Activated B cell treated with CpG ODN at 0.5 μM for 24 hours (primary cell): ENCODE measurements at regions not wholly inside any gene's neighbourhood (a gene's known extent, or its start where the extent isn't known, plus 50 kb on each side); places are given as distances from the start of the nearest gene placed in this dataset.

Experiments used
- ATAC-seq: fragments of 200-7000 bp; cut with Tn5 transposase; one replicate; pipeline ENCODE4 v1.10.0; 2021; ENCODE audit warnings: low read depth, mild to moderate bottlenecking, moderate library complexity
- CTCF ChIA-PET: fragments of 350-600 bp; sonication (Branson Sonifier 250); formaldehyde crosslinking; loops from one replicate; lab custom pipeline; 2021; ENCODE audit warnings: antibody characterized with exemption; lab: Charles Lee
- POLR2A ChIA-PET: fragments of 350-600 bp; sonication (Branson Sonifier 250); formaldehyde crosslinking; loops from one replicate; lab custom pipeline; 2021; ENCODE audit warnings: antibody characterized with exemption; lab: Charles Lee
- DNase-seq: peaks from one replicate; pipeline ENCODE4 v3.0.0; 2022
- H3K27ac Mint-ChIP-seq: one replicate; pipeline ENCODE4 v1.8.0; 2020; ENCODE audit warnings: mixed read lengths
- H3K27me3 Mint-ChIP-seq: one replicate; pipeline ENCODE4 v1.8.0; 2021; ENCODE audit warnings: mixed read lengths
- H3K36me3 Mint-ChIP-seq: one replicate; pipeline ENCODE4 v1.8.0; 2021; ENCODE audit warnings: low read depth, mixed read lengths
- H3K4me1 Mint-ChIP-seq: one replicate; pipeline ENCODE4 v1.8.0; 2021; ENCODE audit warnings: mixed read lengths
- H3K4me3 Mint-ChIP-seq: one replicate; pipeline ENCODE4 v1.8.0; 2020; ENCODE audit warnings: mild to moderate bottlenecking, mixed read lengths
- H3K9me3 Mint-ChIP-seq: one replicate; pipeline ENCODE4 v1.8.0; 2020; ENCODE audit warnings: mixed read lengths
- intact Hi-C: fragments of 100-400 bp; cut with micrococcal nuclease; formaldehyde crosslinking; loops from one replicate; pipeline ENCODE4 v1.15.1; 2024
- TF ChIP-seq, protein P1 (sequence below): fragments of 200-600 bp; IDR thresholded peaks from one replicate; pipeline ENCODE4 v1.8.0; 2022; ENCODE audit warnings: antibody characterized with exemption, mild to moderate bottlenecking

DNA sequence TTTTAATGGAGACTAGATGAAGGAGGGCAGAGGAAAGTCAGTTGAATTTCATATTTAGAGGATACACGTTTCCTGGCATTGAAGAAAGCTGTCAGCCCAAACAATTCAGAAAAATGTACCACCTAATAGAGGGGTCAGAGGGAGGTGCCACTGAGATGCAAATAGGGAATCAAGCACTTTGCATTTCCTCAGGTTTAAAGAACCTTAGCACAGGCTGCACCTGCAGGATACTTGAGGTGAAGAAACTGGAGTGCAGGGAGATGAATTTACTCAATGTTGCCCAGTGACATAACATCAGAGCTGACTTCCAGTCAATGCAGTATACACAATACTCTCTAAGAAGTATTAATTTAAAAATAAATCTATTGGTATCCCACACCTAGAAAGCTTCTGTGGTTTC is 67.0 kb upstream of the MAST4 start:
- Mint-ChIP-seq H3K27me3 (no peaks in the 10 kb centered on the region), H3K4me3 (no peak overlapping the region), H3K27ac (no peak overlapping the region), H3K36me3 (no peaks in the 10 kb centered on the region), H3K9me3 (no peaks in the 10 kb centered on the region), H3K4me1 (peaks cover 5% of the 10 kb centered on the region)
- intact Hi-C loops, result no loop called here
- DNase-seq (no peak), ATAC-seq (no peak)
- TF ChIP-seq, protein P1, sequence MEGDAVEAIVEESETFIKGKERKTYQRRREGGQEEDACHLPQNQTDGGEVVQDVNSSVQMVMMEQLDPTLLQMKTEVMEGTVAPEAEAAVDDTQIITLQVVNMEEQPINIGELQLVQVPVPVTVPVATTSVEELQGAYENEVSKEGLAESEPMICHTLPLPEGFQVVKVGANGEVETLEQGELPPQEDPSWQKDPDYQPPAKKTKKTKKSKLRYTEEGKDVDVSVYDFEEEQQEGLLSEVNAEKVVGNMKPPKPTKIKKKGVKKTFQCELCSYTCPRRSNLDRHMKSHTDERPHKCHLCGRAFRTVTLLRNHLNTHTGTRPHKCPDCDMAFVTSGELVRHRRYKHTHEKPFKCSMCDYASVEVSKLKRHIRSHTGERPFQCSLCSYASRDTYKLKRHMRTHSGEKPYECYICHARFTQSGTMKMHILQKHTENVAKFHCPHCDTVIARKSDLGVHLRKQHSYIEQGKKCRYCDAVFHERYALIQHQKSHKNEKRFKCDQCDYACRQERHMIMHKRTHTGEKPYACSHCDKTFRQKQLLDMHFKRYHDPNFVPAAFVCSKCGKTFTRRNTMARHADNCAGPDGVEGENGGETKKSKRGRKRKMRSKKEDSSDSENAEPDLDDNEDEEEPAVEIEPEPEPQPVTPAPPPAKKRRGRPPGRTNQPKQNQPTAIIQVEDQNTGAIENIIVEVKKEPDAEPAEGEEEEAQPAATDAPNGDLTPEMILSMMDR, result no peak
- POLR2A ChIA-PET, result interaction anchor here (0.9 kb wide), 1 partner anchor 12 kb away, joined by 3 read pairs; no protein-coding TSS in a partner anchor
- CTCF ChIA-PET, result interaction anchor here (1.0 kb wide), 1 partner anchor 222 kb away, joined by 4 read pairs; no protein-coding TSS in a partner anchor

DNA sequence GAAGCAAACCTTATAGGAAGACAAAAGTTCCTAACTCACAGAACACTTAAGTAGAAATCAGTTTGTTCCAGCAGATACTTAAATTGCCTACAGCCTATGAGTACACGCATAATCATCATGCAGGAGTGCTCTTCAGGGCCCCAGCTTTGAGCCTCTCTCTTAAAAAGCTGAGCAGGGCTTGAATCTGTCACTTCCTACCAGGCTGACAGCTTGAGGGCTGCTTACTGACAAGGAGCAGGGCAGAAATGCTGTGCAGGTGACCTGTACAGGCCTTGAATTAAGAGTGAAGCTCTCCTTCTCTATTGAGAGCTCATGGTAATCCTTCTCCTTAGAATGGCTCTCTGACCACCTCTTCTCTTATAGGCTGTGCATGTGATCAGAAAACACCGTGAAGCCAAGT is 66.5 kb upstream of the MAST4 start:
- ATAC-seq (no peak), DNase-seq (no peak)
- H3K27me3 Mint-ChIP-seq, result no peaks in the 10 kb centered on the region
- H3K4me3 Mint-ChIP-seq, result no peak overlapping the region
- H3K36me3 Mint-ChIP-seq, result no peaks in the 10 kb centered on the region
- no peaks in the 10 kb centered on the region for H3K9me3 Mint-ChIP-seq
- POLR2A ChIA-PET, result interaction anchor here (0.9 kb wide), 1 partner anchor 13 kb away, joined by 3 read pairs; no protein-coding TSS in a partner anchor
- TF ChIP-seq, protein P1, result no peak
- intact Hi-C loops, result no loop called here
- CTCF ChIA-PET, result interaction anchor here (1.0 kb wide), 1 partner anchor 222 kb away, joined by 4 read pairs; no protein-coding TSS in a partner anchor
- peaks cover 5% of the 10 kb centered on the region for H3K4me1 Mint-ChIP-seq
- no peak overlapping the region for H3K27ac Mint-ChIP-seq

DNA sequence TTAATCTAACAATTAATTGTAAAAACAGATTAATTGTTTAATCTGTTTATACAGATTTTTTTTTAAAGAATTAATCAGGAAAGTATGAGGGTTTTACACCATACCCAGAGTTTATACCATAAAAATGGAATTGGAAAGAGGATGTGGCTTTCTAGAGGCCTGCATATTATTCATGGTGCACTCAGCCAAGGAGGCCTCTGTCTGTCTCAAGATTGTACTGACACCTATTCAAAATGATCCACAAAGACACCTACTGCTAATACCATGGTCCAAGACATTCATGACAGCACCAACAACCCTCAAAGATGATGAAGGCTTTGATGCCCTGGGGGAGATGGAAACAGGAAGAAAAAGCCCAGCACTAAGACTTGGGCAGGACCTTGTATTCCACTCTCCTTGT is 58.1 kb upstream of the MAST4 start:
- Mint-ChIP-seq H3K36me3 (no peaks in the 10 kb centered on the region), H3K27ac (no peak overlapping the region), H3K4me3 (no peak overlapping the region), H3K4me1 (peaks cover 20% of the 10 kb centered on the region), H3K9me3 (no peaks in the 10 kb centered on the region), H3K27me3 (no peaks in the 10 kb centered on the region)
- POLR2A ChIA-PET, result interaction anchor here (2.4 kb wide), 1 partner anchor 22 kb away, joined by 9 read pairs; no protein-coding TSS in a partner anchor
- intact Hi-C loops, result no loop called here
- CTCF ChIA-PET, result no interaction called here
- DNase-seq (no peak), ATAC-seq (peak; percentile 28)
- TF ChIP-seq, protein P1, result no peak

DNA sequence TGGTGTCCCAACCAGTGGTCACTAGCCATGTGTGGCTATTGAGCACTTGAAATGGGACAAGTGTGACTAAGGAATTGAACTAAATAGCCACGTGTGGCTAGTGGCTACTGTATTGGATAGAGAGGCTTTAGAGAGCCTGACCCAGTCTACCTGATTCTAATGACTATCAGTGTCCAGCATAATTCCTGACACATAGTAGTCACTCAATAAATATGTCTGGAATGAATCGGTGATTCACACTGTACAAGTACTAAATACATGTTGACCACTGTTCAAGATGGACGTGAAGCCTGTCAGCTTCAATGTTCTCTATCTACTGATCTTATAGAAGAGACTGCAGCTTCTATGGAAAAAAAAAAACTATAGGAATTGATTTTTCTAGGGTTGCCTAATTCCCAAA is 57.7 kb upstream of the MAST4 start:
- no peaks in the 10 kb centered on the region for H3K36me3 Mint-ChIP-seq
- H3K9me3 Mint-ChIP-seq, result no peaks in the 10 kb centered on the region
- POLR2A ChIA-PET, result interaction anchor here (2.4 kb wide), 1 partner anchor 22 kb away, joined by 9 read pairs; no protein-coding TSS in a partner anchor
- CTCF ChIA-PET, result no interaction called here
- H3K4me3 Mint-ChIP-seq, result no peak overlapping the region
- no peak for DNase-seq
- ATAC-seq, result no peak
- no peak overlapping the region for H3K27ac Mint-ChIP-seq
- peaks cover 22% of the 10 kb centered on the region for H3K4me1 Mint-ChIP-seq
- TF ChIP-seq, protein P1, result no peak
- intact Hi-C loops, result no loop called here
- no peaks in the 10 kb centered on the region for H3K27me3 Mint-ChIP-seq

DNA sequence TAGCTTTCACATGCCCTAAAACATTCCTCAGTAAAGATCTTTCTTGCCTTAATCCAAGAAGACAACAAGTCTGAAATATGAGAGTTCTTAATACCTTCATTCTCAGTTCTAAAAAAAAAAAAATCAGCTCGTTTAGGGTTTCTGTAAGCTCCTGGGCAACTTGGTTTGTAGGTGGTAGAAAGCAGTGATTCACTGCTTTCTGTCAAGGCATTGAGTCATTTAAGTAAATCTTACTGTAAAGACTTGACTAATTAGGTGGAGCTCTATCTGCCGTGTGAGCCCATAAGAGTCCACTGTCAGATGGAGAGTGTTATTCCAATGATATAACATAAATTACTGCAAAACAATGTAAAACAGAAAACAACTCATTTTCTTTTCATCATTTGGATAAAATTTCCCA is 56.1 kb upstream of the MAST4 start:
- POLR2A ChIA-PET, result interaction anchor here (0.5 to 2.4 kb wide), 2 partner anchors 24 to 1060 kb away, joined by 3 to 9 read pairs; no protein-coding TSS in a partner anchor
- ATAC-seq (peak; percentile 40), DNase-seq (no peak)
- intact Hi-C loops, result no loop called here
- CTCF ChIA-PET, result no interaction called here
- H3K36me3 Mint-ChIP-seq, result no peaks in the 10 kb centered on the region
- TF ChIP-seq, protein P1, result no peak
- H3K4me1 Mint-ChIP-seq, result peaks cover 22% of the 10 kb centered on the region
- no peaks in the 10 kb centered on the region for H3K9me3 Mint-ChIP-seq
- H3K4me3 Mint-ChIP-seq, result no peak overlapping the region
- no peak overlapping the region for H3K27ac Mint-ChIP-seq
- H3K27me3 Mint-ChIP-seq, result no peaks in the 10 kb centered on the region
